A549 (cell line): ENCODE measurements at regions not wholly inside any gene's neighbourhood (a gene's known extent, or its start where the extent isn't known, plus 50 kb on each side); places are given as distances from the start of the nearest gene placed in this dataset.

Experiments
- BHLHE40 ChIP-seq: IDR thresholded peaks from 2 replicates; pipeline ENCODE4 v1.6.1; 2012; ENCODE audit warnings: low read depth, low read length, inconsistent platforms
- CEBPB ChIP-seq, 2 experiments: fragments of >200 bp in 1 of 2; sonication (Bioruptor Twin) in 1 of 2; formaldehyde crosslinking in 1 of 2; IDR thresholded peaks; 2 replicates each; pipeline ENCODE4 v1.6.1; 2012 to 2016
- EHMT2 ChIP-seq: fragments of 200-600 bp; sonication (generic); IDR thresholded peaks from 2 replicates; pipeline ENCODE4 v1.6.1; 2016; ENCODE audit warnings: antibody characterized with exemption, low read depth, mild to moderate bottlenecking, moderate library complexity
- EP300 ChIP-seq, 2 experiments: fragments of >200 bp; sonication (Bioruptor Twin); formaldehyde crosslinking; IDR thresholded peaks; 2 replicates in 1 of 2; 3 replicates in 1 of 2; pipeline ENCODE4 v1.6.1; 2016 to 2017
- HOXB5 ChIP-seq: fragments of 250-450 bp; sonication (Bioruptor Pico); IDR thresholded peaks from 2 replicates; pipeline ENCODE4 v1.5.0; 2020; ENCODE audit warnings: mild to moderate bottlenecking, moderate library complexity
- MYC ChIP-seq: IDR thresholded peaks from 2 replicates; pipeline ENCODE4 v1.6.1; 2012; ENCODE audit warnings: mild to moderate bottlenecking, inconsistent platforms, low read length, improper control_type of control experiment, borderline replicate concordance
- RNF2 ChIP-seq: fragments of 200-600 bp; sonication (generic); IDR thresholded peaks from 2 replicates; pipeline ENCODE4 v1.6.1; 2016; ENCODE audit warnings: low read depth, mild to moderate bottlenecking, antibody characterized with exemption, moderate library complexity, borderline replicate concordance
- TF ChIP-seq, protein P1 (sequence below): fragments of >200 bp; sonication (Bioruptor Twin); formaldehyde crosslinking; IDR thresholded peaks from 3 replicates; pipeline ENCODE4 v1.5.1; 2016
- TF ChIP-seq, protein P2 (sequence below): IDR thresholded peaks from 2 replicates; pipeline ENCODE4 v1.6.1; 2012
- TF ChIP-seq, protein P3 (sequence below): IDR thresholded peaks from 2 replicates; pipeline ENCODE4 v1.6.1; 2012
- TF ChIP-seq, protein P4 (sequence below): fragments of >200 bp; sonication (Bioruptor Twin); formaldehyde crosslinking; IDR thresholded peaks from 3 replicates; pipeline ENCODE4 v1.6.1; 2016

DNA sequence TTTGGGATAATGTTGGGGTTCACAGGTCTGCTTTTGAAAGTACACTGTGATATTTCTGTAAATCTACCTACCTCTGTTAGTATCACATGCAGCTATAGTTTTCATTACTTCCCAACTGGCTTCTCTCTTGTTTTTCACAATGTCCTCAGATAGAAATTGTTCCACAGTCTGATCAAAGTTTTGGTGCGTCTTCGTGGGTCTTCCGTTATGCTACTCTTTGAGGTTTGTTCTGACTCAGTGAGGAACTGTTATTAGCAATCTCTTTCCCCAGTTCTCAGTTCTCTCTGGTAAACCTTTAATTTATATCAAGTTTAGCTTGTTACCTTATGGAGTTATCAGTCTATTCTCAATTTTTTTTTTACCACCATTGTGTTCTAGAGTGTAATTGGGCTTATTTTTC, 2061.2 kb upstream of the CDH9 start:
- TF ChIP-seq CEBPB (IDR thresholded peaks at IDR 0.05) (no peak), BHLHE40 (no peak), EHMT2 (no peak), RNF2 (no peak), MYC (no peak), EP300 (IDR thresholded peaks at IDR 0.05) (no peak), HOXB5 (no peak)
- TF ChIP-seq, protein P1, sequence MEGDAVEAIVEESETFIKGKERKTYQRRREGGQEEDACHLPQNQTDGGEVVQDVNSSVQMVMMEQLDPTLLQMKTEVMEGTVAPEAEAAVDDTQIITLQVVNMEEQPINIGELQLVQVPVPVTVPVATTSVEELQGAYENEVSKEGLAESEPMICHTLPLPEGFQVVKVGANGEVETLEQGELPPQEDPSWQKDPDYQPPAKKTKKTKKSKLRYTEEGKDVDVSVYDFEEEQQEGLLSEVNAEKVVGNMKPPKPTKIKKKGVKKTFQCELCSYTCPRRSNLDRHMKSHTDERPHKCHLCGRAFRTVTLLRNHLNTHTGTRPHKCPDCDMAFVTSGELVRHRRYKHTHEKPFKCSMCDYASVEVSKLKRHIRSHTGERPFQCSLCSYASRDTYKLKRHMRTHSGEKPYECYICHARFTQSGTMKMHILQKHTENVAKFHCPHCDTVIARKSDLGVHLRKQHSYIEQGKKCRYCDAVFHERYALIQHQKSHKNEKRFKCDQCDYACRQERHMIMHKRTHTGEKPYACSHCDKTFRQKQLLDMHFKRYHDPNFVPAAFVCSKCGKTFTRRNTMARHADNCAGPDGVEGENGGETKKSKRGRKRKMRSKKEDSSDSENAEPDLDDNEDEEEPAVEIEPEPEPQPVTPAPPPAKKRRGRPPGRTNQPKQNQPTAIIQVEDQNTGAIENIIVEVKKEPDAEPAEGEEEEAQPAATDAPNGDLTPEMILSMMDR: no peak
- TF ChIP-seq, protein P2, sequence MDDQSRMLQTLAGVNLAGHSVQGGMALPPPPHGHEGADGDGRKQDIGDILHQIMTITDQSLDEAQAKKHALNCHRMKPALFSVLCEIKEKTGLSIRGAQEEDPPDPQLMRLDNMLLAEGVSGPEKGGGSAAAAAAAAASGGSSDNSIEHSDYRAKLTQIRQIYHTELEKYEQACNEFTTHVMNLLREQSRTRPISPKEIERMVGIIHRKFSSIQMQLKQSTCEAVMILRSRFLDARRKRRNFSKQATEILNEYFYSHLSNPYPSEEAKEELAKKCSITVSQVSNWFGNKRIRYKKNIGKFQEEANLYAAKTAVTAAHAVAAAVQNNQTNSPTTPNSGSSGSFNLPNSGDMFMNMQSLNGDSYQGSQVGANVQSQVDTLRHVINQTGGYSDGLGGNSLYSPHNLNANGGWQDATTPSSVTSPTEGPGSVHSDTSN: no peak
- TF ChIP-seq, protein P3, sequence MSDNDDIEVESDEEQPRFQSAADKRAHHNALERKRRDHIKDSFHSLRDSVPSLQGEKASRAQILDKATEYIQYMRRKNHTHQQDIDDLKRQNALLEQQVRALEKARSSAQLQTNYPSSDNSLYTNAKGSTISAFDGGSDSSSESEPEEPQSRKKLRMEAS: no peak
- TF ChIP-seq, protein P4, sequence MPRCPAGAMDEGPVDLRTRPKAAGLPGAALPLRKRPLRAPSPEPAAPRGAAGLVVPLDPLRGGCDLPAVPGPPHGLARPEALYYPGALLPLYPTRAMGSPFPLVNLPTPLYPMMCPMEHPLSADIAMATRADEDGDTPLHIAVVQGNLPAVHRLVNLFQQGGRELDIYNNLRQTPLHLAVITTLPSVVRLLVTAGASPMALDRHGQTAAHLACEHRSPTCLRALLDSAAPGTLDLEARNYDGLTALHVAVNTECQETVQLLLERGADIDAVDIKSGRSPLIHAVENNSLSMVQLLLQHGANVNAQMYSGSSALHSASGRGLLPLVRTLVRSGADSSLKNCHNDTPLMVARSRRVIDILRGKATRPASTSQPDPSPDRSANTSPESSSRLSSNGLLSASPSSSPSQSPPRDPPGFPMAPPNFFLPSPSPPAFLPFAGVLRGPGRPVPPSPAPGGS: no peak
